GM12873 (cell line): ENCODE measurements at regions not wholly inside any gene's neighbourhood (a gene's known extent, or its start where the extent isn't known, plus 50 kb on each side); places are given as distances from the start of the nearest gene placed in this dataset.
A peak's percentile ranks its signal among the peaks of the same experiment; 100 is the strongest.

ENCODE experiments used
- TF ChIP-seq, protein P1 (sequence below): IDR thresholded peaks from 2 replicates; pipeline ENCODE4 v1.5.1; 2012; ENCODE audit warnings: low read depth, mild to moderate bottlenecking, moderate library complexity, low read length, control low read depth; ENCODE audit not compliant: insufficient read depth; ENCODE audit errors: missing control alignments

DNA sequence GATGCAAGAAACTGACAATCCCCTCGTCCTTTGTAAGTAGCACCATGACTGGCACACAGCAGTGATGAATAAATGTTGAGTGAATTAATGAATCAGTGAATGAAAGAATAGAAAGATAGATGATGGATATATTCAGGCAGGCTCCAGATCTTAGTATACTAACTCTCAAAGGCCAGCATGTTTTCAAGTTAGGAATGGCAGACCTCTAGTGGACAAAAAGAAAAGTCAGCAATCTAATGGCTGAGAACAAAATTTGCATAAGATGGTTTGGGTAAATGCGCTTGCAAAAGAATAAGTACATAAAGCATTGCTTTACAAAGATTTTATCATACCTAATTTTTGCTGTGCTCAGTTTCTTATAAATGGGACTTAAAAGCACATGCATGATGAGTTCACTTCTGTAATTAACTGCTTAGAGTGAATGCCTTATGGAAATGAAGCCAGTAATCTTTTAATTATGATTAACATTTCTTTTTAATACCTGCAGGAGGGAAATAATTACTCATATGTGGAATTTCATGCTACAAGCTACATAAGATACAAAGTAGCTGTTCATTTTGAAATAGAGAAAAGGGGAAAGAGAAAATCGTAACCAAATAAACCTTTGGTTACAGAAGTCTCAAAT is 126.9 kb upstream of the GPRIN3 start:
- TF ChIP-seq, protein P1, sequence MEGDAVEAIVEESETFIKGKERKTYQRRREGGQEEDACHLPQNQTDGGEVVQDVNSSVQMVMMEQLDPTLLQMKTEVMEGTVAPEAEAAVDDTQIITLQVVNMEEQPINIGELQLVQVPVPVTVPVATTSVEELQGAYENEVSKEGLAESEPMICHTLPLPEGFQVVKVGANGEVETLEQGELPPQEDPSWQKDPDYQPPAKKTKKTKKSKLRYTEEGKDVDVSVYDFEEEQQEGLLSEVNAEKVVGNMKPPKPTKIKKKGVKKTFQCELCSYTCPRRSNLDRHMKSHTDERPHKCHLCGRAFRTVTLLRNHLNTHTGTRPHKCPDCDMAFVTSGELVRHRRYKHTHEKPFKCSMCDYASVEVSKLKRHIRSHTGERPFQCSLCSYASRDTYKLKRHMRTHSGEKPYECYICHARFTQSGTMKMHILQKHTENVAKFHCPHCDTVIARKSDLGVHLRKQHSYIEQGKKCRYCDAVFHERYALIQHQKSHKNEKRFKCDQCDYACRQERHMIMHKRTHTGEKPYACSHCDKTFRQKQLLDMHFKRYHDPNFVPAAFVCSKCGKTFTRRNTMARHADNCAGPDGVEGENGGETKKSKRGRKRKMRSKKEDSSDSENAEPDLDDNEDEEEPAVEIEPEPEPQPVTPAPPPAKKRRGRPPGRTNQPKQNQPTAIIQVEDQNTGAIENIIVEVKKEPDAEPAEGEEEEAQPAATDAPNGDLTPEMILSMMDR = peak; percentile 52

DNA sequence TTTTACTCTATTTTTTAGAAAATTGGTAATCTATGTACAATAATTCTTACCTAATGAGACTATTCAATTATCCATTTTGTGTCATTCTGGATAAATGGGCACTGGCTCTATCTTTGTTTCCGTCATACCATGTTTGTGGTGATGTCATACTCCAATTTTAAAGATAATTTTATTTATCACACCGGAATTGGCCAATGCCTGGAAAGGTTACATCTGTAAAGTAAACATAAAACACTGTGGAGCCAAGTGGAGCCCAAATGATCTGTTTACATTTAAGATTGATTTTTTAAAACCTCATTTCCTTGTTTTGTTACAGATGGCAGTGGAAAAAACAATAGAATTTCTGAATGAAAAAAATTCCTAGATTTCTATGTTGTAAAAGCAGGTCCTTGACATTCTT is 120.2 kb upstream of the GPRIN3 start:
- TF ChIP-seq, protein P1 = no peak

- TF ChIP-seq, protein P1 = no peak
Measured at GRCh38 chr4:89425023-89425422, 117.4 kb upstream of the GPRIN3 start.

DNA sequence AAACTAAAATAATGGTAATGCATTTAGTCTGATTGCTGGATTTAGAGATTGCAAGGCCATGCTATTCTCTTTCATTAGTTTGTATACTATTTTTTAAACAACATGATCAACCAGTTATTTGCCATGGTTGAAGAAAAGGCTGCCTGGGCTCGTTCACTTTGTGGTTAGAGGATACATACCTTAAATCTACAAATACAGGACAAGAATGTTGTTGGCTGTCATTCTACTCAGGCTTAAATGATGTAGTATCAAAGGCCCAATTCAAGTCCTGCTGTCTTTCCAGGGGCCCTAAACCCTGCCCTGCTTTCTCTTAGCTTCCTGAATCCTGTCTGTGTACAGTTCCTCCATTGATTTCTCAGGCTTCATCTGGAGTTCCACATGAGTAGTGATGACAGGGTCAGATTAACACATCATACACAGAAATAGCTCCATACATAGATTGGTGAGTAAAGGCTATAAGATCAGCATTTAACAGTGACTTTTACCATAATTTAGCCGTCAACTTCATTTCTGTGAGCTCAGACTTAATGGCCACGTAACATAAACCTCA is 114.9 kb upstream of the GPRIN3 start:
- TF ChIP-seq, protein P1 = no peak

- TF ChIP-seq, protein P1 = no peak
Measured at GRCh38 chr4:89420507-89420906, 112.9 kb upstream of the GPRIN3 start.

DNA sequence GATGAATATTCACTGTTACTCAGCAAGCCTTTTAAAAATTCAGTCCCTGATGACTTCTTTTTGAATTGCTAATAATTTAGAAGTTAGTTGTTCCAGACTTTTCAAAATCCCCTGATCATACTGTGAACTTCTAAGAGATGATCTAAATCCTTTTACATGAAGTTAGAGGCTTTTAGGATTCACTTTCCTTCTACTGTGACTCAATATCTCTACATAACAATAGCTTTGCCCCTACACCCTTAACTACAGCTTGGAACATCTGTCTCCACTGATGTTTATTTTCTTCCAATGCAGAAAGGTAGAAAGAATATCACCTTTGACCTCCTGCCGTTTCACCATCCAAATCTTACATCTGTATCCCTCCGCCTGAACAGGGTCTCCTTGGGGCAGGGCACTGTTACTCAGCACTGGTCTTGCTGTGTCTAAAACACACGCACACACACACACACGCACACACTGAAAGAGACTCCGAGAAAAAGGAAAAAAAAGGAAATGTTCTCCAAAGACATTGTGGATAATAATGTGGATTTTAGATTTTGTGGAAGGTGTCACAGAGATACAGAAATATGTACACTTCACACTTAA is 111.6 kb upstream of the GPRIN3 start:
- TF ChIP-seq, protein P1 = no peak

- TF ChIP-seq, protein P1 = no peak
Measured at GRCh38 chr4:89416960-89417359, 109.4 kb upstream of the GPRIN3 start.
